Esophagus muscularis mucosa (tissue), 4 donors: ENCODE measurements at regions not wholly inside any gene's neighbourhood (a gene's known extent, or its start where the extent isn't known, plus 50 kb on each side); places are given as distances from the start of the nearest gene placed in this dataset.

Source experiments
- DNase-seq: peaks from one replicate; pipeline ENCODE4 v3.0.0-alpha.2; 2017; ENCODE audit errors: extremely low spot score
- H3K27ac ChIP-seq, 4 donors: fragments of 200-600 bp; sonication (generic); replicated peaks in 1 of 4; 1 replicate in 3 of 4; 2 replicates in 1 of 4; pipeline ENCODE4 v1.5.1; 2016 to 2019; ENCODE audit warnings: mild to moderate bottlenecking in 1 of 4
- H3K27me3 ChIP-seq, 4 donors: fragments of 200-600 bp; sonication (generic); one replicate each; pipeline versions ENCODE4 v1.5.1 to v1.6.0; 2016 to 2019
- H3K36me3 ChIP-seq, 4 donors: fragments of 200-600 bp; sonication (generic); one replicate each; pipeline ENCODE4 v1.5.1; 2016 to 2019
- H3K4me1 ChIP-seq, 4 donors: fragments of 200-600 bp; sonication (generic); one replicate each; pipeline ENCODE4 v1.5.1; 2016 to 2019
- H3K4me3 ChIP-seq, 4 donors: fragments of 200-600 bp; sonication (generic); 1 replicate in 2 of 4; 2 replicates in 2 of 4; pipeline ENCODE4 v1.5.1; 2016 to 2019; ENCODE audit warnings: mild to moderate bottlenecking in 4 of 4, moderate library complexity in 1 of 4
- H3K9me3 ChIP-seq, 4 donors: fragments of 200-600 bp; sonication (generic); 1 replicate in 3 of 4; 2 replicates in 1 of 4; pipeline ENCODE4 v1.5.1; 2016 to 2019
- EP300 ChIP-seq: sonication (generic); formaldehyde crosslinking; IDR thresholded peaks from one replicate; pipeline ENCODE4 v1.6.1; 2017; ENCODE audit warnings: antibody characterized with exemption
- POLR2A ChIP-seq: fragments of 450-650 bp; IDR thresholded peaks from one replicate; pipeline ENCODE4 v1.6.1; 2017; ENCODE audit warnings: antibody characterized with exemption, moderate library complexity, mild to moderate bottlenecking, low read depth
- POLR2AphosphoS5 ChIP-seq, 2 donors: sonication (generic); formaldehyde crosslinking; IDR thresholded peaks; one replicate each; pipeline ENCODE4 v1.6.1; 2017; ENCODE audit warnings: antibody characterized with exemption in 2 of 2
- WGBS: methylation state at CpG from one replicate; pipeline ENCODE4 v1.1.5; 2018; 5-methylcytosine and 5-hydroxymethylcytosine counted together
- intact Hi-C: fragments of 100-400 bp; cut with DNase I; formaldehyde crosslinking; loops from one replicate; pipeline ENCODE4 v1.15.1; 2023
- TF ChIP-seq, protein P1 (sequence below), 3 experiments: fragments of 200-600 bp in 2 of 3; fragments of 450-650 bp in 1 of 3; sonication (generic) in 2 of 3; IDR thresholded peaks; one replicate each; pipeline ENCODE4 v1.5.1; 2017 to 2019; ENCODE audit warnings: antibody characterized with exemption in 3 of 3, mild to moderate bottlenecking in 2 of 3, moderate library complexity in 1 of 3

DNA sequence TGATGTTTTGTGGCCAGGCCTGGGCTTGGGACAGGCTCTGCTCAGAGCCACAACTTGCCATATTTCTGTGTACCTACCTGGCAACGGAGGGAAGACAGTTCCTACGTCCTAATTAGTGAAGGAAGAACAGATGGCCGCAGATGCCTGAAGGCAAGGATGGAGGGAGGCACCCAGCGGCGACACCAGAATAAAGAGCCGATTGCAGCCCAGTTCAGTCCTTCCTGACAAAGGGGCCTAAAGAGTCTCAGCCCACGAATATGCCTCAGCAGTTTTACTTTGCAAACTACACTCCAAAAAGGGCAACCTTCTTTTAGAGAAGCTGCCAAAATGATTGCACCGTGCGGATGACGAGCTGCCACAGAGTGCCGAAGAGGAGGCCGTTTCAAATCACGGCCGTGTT is 585.8 kb downstream of the GLRX3 start:
- TF ChIP-seq POLR2AphosphoS5 (IDR thresholded peaks at IDR 0.05) (no peak), POLR2A (no peak), EP300 (no peak)
- TF ChIP-seq, protein P1, sequence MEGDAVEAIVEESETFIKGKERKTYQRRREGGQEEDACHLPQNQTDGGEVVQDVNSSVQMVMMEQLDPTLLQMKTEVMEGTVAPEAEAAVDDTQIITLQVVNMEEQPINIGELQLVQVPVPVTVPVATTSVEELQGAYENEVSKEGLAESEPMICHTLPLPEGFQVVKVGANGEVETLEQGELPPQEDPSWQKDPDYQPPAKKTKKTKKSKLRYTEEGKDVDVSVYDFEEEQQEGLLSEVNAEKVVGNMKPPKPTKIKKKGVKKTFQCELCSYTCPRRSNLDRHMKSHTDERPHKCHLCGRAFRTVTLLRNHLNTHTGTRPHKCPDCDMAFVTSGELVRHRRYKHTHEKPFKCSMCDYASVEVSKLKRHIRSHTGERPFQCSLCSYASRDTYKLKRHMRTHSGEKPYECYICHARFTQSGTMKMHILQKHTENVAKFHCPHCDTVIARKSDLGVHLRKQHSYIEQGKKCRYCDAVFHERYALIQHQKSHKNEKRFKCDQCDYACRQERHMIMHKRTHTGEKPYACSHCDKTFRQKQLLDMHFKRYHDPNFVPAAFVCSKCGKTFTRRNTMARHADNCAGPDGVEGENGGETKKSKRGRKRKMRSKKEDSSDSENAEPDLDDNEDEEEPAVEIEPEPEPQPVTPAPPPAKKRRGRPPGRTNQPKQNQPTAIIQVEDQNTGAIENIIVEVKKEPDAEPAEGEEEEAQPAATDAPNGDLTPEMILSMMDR (IDR thresholded peaks at IDR 0.05), result no peak
- no peak for DNase-seq
- no peaks in the 10 kb centered on the region for H3K36me3 ChIP-seq
- H3K4me3 ChIP-seq, result no peak overlapping the region
- intact Hi-C loops, result no loop called here
- no peaks in the 10 kb centered on the region for H3K9me3 ChIP-seq
- no peak overlapping the region for H3K27ac ChIP-seq
- no peaks in the 10 kb centered on the region for H3K4me1 ChIP-seq
- H3K27me3 ChIP-seq, result peaks cover 0 to 5% (median 0%) of the 10 kb centered on the region in 4 donors
- WGBS, result 69% methylated on average over 13 of the region's 14 CpGs

DNA sequence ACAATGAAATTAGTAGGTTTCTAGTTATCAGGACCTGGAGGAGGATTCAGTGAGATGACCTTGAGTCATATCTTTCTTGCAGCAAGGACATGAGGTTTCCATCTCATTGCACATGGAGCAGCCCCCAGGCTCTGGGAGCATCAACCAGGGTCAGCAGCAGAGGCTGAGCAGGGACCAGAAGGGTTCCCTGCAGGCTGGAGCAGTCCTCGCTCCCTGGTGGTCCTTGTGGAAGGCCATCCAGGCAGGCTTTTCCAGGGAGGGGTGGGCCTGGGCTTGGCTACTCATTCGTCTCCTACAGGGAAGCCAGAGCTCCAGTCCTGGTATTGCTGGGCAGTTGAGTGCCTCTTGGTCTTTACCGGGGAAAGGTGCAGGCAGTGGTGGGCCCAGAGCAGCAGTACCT is 587.5 kb downstream of the GLRX3 start:
- Histone ChIP-seq H3K27me3 (peaks cover 0 to 21% (median 0%) of the 10 kb centered on the region in 4 donors), H3K4me3 (no peak overlapping the region), H3K4me1 (no peaks in the 10 kb centered on the region), H3K9me3 (no peaks in the 10 kb centered on the region), H3K36me3 (no peaks in the 10 kb centered on the region), H3K27ac (no peak overlapping the region)
- 60% methylated on average over 1 of the region's 3 CpGs for WGBS
- no peak for DNase-seq
- intact Hi-C loops, result no loop called here
- TF ChIP-seq, protein P1 (IDR thresholded peaks at IDR 0.05), result no peak

DNA sequence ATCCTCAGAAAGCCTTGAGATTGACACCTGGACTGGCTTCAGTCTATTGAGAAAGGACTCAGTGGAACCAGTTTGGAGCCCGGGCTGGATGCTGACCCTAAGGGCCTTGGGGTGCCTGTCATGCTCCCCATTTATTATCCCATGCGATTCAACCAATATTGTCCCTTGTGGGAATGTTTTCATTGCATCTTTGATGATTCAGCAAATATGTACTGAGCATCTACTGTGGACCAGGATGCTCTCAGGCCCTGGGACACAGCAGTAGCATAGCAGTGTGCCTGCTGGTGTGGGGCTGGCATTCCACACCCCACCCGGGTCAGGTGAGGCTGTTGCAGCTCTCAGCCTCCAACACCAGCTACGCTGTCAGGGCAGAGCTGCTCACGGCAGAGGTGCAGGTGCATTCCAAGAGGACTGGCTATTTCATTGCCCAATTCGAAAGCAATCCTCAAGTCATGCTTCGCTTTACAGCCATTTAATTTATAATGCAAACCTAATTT is 586.0 kb downstream of the TCERG1L start:
- intact Hi-C loops, result no loop called here
- TF ChIP-seq POLR2A, result no peak
- TF ChIP-seq POLR2AphosphoS5 (IDR thresholded peaks at IDR 0.05), result no peak
- TF ChIP-seq EP300, result no peak
- TF ChIP-seq, protein P1 (IDR thresholded peaks at IDR 0.05), result no peak
- WGBS, result 84% methylated on average over 6 of the region's 7 CpGs
- DNase-seq, result no peak
- H3K4me1 ChIP-seq, result no peaks in the 10 kb centered on the region
- peaks cover 0 to 25% (median 0%) of the 10 kb centered on the region in 4 donors for H3K27me3 ChIP-seq
- H3K27ac ChIP-seq, result no peak overlapping the region
- no peaks in the 10 kb centered on the region for H3K9me3 ChIP-seq
- H3K36me3 ChIP-seq, result no peaks in the 10 kb centered on the region
- no peak overlapping the region for H3K4me3 ChIP-seq

DNA sequence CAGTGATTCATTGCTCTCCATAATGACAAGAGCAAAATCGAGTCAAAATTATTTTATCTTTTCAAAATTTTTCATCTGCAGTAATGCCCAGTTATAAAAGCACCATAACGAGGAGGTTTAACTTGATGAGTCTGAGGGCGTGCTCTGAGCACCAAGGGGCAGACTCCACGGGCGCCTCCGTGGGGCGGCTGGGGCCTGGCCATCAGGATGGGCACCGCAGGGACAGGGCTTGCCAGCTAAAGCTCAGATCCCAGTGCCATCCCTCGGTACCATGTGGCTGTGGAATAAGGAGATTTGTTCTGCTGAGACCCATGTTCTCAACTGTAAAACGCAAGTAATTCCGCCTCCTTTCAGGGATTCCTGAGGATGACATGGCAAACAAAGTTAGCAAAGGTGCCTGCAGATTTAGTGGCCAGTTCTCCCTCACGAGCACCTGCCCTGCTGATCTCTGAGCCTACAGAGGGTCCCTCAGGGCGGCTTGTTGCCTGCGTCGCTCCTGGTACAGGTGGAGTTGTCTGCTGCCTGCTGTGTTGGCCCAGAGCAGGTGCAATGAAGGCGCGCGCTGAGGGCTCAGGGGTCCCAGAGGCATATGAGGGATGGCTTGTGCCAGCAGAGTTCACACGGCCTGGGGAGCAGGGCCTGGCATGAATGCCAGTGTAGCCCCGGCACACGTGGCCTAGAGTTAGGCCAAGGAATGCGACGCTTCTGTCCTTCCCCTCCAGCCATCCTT is 584.4 kb downstream of the TCERG1L start:
- H3K9me3 ChIP-seq, result no peaks in the 10 kb centered on the region
- WGBS, result 83% methylated on average over 21 of the region's 23 CpGs
- H3K27me3 ChIP-seq, result peaks cover 0 to 25% (median 0%) of the 10 kb centered on the region in 4 donors
- TF ChIP-seq EP300, result no peak
- no peak for TF ChIP-seq POLR2A
- no peak for TF ChIP-seq POLR2AphosphoS5 (IDR thresholded peaks at IDR 0.05)
- TF ChIP-seq, protein P1 (IDR thresholded peaks at IDR 0.05), result no peak
- intact Hi-C loops, result no loop called here
- H3K36me3 ChIP-seq, result no peaks in the 10 kb centered on the region
- H3K4me1 ChIP-seq, result no peaks in the 10 kb centered on the region
- no peak overlapping the region for H3K4me3 ChIP-seq
- no peak overlapping the region for H3K27ac ChIP-seq
- DNase-seq, result no peak
